ENCODE measurements at regions not wholly inside any gene's neighbourhood (a gene's known extent, or its start where the extent isn't known, plus 50 kb on each side); places are given as distances from the start of the nearest gene placed in this dataset.

GRCh38 chr16:35342012-35342411 lies 1882.6 kb downstream of the TP53TG3F start:
- TF ChIP-seq, protein P1, sequence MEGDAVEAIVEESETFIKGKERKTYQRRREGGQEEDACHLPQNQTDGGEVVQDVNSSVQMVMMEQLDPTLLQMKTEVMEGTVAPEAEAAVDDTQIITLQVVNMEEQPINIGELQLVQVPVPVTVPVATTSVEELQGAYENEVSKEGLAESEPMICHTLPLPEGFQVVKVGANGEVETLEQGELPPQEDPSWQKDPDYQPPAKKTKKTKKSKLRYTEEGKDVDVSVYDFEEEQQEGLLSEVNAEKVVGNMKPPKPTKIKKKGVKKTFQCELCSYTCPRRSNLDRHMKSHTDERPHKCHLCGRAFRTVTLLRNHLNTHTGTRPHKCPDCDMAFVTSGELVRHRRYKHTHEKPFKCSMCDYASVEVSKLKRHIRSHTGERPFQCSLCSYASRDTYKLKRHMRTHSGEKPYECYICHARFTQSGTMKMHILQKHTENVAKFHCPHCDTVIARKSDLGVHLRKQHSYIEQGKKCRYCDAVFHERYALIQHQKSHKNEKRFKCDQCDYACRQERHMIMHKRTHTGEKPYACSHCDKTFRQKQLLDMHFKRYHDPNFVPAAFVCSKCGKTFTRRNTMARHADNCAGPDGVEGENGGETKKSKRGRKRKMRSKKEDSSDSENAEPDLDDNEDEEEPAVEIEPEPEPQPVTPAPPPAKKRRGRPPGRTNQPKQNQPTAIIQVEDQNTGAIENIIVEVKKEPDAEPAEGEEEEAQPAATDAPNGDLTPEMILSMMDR (conservative IDR thresholded peaks at IDR 0.05): no peak
- TF ChIP-seq ZFX (IDR thresholded peaks at IDR 0.05): no peak

Measured in C4-2B (cell line).